NCI-H748 (cell line): ENCODE measurements at regions not wholly inside any gene's neighbourhood (a gene's known extent, or its start where the extent isn't known, plus 50 kb on each side); places are given as distances from the start of the nearest gene placed in this dataset.
A peak's percentile ranks its signal among the peaks of the same experiment; 100 is the strongest.

Experiments used
- DNase-seq: peaks from one replicate; lab custom pipeline; 2025; ENCODE audit not compliant: unreplicated experiment; lab: John Stamatoyannopoulos, UW

- DNase-seq, result no peak
Observed at GRCh38 chr4:181647396-181648147, 595.6 kb upstream of the TENM3 start.

DNA sequence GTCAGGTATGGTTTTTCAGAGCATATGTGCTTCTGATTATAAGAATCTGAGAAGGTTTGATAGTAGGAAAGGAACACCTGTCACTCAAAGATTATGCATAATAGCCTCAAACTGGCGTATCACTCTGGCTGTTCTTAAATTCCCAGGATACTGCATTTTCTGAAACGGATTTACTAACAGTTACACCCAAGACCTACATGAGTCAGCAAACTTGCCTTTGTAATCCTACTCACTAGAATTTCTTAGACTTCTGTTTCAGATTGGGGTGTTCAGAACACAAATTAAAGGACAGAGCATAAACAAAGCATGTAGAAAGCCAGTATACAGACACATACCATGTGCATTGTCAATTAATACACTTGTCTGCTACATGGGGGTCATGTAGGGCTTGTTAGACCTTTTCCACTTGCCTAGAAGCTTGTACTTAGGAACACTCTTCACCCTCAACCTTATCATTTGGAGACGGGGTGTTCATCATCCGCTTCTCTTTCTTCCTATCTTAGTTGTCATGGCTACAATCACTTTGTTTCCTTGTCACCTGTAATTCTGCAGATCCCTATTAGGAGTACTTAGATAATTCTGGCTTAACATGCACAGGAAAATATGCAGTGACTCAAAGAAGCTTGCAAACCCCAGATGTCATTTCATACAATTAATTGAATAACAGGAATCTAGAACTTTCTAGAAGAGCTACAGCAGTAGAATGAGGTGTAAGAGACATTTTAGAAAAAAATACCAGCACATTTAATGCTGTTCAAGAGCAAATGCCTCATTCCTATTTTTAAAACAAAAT, 593.0 kb upstream of the TENM3 start:
- DNase-seq, result no peak

DNA sequence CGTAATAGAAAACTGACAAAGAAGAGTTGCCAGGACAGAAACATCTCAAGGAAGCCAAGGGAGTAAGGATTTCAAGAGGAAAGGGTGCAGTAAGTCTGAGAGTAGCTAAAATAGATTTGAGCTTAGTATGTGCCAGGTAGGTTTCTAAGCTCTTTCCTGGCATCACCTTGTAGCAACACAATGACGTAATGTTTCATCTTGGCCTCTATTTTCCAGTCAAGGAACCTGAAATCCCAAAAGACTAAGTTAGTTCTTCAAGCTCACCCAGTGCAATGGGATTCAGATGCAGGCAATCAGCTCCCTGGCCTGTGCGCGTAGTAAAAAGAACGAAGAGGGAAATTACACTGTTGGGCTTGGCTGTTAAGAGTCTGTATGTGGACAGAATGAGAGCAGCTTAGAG, 586.5 kb upstream of the TENM3 start:
- no peak for DNase-seq

DNA sequence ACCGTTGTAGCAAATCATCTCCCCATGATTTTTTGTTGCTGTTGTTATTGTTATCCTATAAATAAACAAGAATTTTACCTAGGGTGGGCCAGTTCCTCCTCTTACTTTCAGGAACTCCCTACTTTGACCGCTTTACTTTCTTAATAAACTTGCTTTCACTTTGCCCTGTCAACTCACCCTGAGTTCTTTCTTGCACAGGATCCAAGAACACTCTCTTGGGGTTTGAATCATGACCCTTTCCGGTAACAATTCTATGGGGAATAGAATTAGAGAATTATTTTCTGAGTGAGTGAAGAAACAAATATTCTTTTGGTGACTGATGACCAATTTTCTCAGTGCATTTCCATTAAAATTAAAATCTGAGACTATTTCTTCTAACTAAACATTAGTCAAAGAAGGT, 584.0 kb upstream of the TENM3 start:
- DNase-seq, result no peak

DNA sequence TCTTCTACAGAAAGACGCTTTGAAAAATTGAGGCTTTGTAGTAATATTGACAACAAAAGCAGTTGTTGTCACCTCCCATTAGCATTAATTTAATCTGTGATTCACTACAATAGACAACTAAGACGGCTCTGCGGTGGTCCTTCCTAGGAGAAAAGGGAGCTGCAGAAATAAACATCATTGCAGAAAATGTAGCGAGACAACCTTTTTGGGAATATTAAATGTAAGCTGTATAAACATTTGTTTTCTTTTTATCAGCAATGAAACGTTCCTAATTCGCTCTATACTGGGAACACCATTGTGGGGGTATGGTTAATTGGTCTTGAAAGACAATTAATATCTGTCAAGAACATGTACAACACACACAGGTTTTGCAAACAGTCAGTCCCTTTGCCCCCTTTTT, 583.3 kb upstream of the TENM3 start:
- DNase-seq, result peak; percentile 79

GRCh38 chr4:181661090-181661489, 582.1 kb upstream of the TENM3 start:
- no peak for DNase-seq

DNA sequence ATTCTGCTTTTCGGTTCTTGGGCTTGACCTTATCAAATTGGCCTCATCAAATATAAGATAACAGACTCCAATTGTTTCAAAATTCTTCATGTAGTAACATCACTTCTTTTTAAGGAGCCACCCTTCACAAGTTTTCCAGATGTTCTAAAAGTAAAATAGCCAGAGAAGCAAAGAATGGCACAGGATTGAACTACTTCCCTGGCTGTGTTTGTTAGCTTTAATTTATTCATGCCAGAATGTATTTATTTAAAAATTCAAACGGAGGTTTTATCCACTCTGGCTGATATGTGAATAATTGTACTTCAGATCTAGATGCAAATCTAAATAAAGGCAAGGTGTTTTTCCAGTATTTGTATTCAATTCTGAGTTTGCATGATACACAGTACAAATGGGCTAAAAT, 581.3 kb upstream of the TENM3 start:
- DNase-seq, result no peak

DNA sequence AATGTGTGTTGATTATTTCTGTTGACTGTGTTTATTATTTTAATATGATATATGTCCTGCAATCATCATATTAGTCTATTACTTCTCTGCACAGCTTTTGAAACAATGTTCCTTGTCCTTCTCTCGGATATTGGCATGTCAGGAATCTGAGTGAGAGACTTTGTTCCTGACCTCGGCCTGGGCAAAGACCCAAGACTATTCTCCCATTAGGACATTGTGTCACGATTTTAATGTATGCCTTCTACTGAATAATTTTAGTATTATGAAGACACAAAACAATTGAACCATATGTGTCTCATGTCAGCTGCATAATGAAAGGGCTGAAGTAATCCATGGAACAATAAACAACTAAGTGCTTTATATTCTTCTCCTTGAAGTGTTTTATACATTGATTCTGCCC, 580.8 kb upstream of the TENM3 start:
- no peak for DNase-seq

DNA sequence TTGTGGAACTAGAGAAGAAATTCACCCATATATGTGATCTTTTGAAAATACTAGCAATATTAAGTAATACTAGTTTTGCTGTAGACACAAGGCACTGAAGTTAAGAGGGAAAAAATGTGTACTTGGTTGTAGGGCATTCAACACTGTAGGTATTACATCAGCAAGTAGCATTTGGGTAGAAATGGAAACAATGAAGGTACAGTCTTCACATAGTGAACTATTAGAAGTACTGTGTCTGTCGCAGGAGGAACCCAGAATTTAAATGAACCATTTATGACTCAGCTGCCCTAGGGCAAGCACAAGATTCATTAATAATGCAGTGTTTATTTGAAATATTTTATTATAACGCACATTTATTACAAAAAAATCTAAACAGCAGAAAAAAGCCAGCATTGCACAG, 572.7 kb upstream of the TENM3 start:
- peak; percentile 37 for DNase-seq

DNA sequence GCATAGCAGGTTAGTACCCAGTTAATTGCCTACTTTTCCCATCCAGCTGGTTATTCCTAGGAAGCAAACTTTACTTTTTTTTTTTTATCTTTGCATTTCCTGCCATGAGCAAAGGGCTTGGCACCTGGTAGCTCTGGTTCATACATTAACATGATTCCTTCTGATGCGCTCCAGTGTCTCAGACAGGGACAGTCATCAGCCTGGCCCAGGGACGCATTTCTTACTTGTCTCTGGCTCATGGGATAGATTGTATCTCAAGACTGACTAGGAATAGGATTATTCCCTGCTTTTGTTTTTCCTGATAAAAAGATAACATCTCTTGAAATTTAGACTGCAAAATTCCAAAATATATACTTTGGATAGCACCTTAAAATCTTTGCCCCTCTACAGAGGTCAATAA, 571.5 kb upstream of the TENM3 start:
- DNase-seq, result no peak

- no peak for DNase-seq
Observed at GRCh38 chr4:181672751-181673150, 570.5 kb upstream of the TENM3 start.

DNA sequence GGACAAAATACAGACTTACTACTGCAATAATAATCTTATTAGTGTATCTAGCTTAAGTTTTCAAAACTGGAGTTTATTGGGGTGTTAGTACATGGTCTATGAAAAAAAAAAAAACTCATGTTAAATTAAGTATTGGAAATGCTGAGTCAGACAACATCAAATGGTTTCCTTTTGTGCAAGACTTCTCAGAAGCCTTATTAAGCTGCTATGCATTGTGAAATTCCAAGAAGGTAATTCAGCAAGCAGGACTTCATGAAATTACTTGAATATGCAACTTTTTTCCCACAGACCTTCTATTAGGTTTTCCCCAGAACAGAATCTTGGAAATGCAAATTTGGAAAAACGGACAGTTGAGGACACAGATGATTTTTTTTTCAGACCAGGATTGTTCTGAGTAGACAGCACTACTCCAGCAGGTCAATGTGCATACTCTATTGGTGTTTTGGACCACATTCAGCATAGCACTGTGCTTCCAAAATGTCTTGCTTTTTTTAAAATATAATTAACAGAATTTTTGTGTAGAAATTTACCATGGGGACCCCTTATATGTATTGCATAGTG, 568.8 kb upstream of the TENM3 start:
- DNase-seq, result no peak

DNA sequence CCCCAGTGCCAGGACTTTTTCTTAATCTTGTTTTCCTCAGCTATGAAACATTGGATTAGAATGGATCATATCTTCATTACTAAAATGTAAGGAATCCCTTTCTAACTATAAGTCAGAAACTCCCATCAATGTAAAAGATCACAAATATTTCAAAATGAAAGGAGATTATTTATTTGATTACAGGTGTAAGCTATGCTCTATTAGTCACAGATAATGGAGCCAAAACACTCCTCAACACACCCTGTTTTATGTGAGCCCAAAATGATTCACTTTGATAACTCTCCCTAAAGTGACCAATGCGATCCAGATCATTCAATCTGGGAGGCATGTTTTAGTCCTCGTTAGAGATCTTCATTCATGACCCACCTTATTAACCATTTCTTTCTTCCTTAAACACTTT, 566.7 kb upstream of the TENM3 start:
- no peak for DNase-seq

- DNase-seq, result no peak
Observed at GRCh38 chr4:181677201-181677600, 566.0 kb upstream of the TENM3 start.

- DNase-seq, result no peak
Observed at GRCh38 chr4:181677621-181678020, 565.6 kb upstream of the TENM3 start.

GRCh38 chr4:181679754-181680153, 563.4 kb upstream of the TENM3 start:
- no peak for DNase-seq

GRCh38 chr4:181682367-181683047, 560.7 kb upstream of the TENM3 start:
- DNase-seq, result no peak

- DNase-seq, result no peak
Observed at GRCh38 chr4:181684310-181684709, 558.9 kb upstream of the TENM3 start.

- DNase-seq, result no peak
Observed at GRCh38 chr4:181685461-181685860, 557.7 kb upstream of the TENM3 start.

- no peak for DNase-seq
Observed at GRCh38 chr4:181685911-181686310, 557.3 kb upstream of the TENM3 start.

DNA sequence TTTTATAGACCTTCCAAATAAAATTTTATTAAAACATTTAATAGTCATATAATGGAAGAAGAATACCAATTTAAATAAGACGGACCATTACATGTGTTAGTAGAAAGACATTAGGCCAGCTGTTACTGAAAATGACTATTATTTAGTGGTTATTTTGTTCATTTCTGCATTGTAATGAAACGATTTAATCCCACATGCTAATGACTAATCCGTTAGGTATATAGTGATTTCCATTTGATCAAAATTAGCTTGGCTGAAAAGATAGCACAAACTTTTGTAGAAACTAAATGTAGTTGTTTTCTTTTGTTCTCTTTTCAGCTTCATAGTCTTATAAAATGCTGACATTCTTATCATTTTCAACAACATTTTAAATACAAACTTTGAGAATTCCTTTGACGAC, 556.1 kb upstream of the TENM3 start:
- no peak for DNase-seq

DNA sequence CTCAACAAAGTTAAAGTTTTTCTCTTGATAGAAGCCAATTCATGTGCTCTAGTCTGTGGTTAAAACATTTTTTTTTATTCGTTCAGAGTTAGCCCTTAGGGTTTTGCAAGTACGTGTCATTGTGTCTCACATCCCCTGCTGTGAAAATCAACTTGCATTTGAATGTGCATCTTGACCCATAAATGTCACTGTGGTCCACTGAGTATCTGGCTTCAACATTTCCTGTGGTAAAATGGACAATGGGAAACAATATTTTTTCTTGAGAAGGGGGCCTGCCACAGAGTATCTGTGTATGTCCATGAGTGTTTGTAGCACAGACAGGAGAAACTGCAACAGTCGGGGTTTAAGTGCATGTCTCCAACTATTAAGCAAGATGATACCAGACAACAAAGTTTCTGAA, 554.8 kb upstream of the TENM3 start:
- peak; percentile 84 for DNase-seq
